HG03097 (cell line): ENCODE measurements at regions not wholly inside any gene's neighbourhood (a gene's known extent, or its start where the extent isn't known, plus 50 kb on each side); places are given as distances from the start of the nearest gene placed in this dataset.
"Not testable (repeated sequence)": the region's sequence is repeated elsewhere in the genome, so short reads cannot be mapped to it uniquely, and the experiment has no call there.

Source experiments
- ATAC-seq: cut with Tn5 transposase; IDR thresholded peaks from one replicate; pipeline ENCODE4 v1.9.1; 2021; ENCODE audit not compliant: unreplicated experiment, low FRiP score

- no peak for ATAC-seq
Measured at GRCh38 chr2:163132850-163133249, 294.3 kb upstream of the KCNH7 start.

GRCh38 chr2:163132207-163132606 lies 293.6 kb upstream of the KCNH7 start:
- not testable (repeated sequence) for ATAC-seq

- no peak for ATAC-seq
Measured at GRCh38 chr2:163123526-163123925, 285.0 kb upstream of the KCNH7 start.

- ATAC-seq: no peak
Measured at GRCh38 chr2:163122257-163122656, 283.7 kb upstream of the KCNH7 start.

- ATAC-seq: no peak
Measured at GRCh38 chr2:163121483-163121882, 282.9 kb upstream of the KCNH7 start.

GRCh38 chr2:163119966-163120365 lies 281.4 kb upstream of the KCNH7 start:
- ATAC-seq: no peak

GRCh38 chr2:163086940-163087339 lies 248.4 kb upstream of the KCNH7 start:
- no peak for ATAC-seq

- not testable (repeated sequence) for ATAC-seq
Measured at GRCh38 chr2:163085366-163086024, 246.9 kb upstream of the KCNH7 start.

GRCh38 chr2:163081754-163082153 lies 243.2 kb upstream of the KCNH7 start:
- no peak for ATAC-seq

- no peak for ATAC-seq
Measured at GRCh38 chr2:163077241-163077640, 238.7 kb upstream of the KCNH7 start.

GRCh38 chr2:163066085-163066484 lies 227.5 kb upstream of the KCNH7 start:
- ATAC-seq: no peak

GRCh38 chr2:163062524-163062923 lies 224.0 kb upstream of the KCNH7 start:
- ATAC-seq: no peak

GRCh38 chr2:163046615-163047014 lies 208.0 kb upstream of the KCNH7 start:
- ATAC-seq: no peak

GRCh38 chr2:163045830-163046229 lies 207.3 kb upstream of the KCNH7 start:
- no peak for ATAC-seq

- ATAC-seq: no peak
Measured at GRCh38 chr2:163044114-163044513, 205.5 kb upstream of the KCNH7 start.

- ATAC-seq: no peak
Measured at GRCh38 chr2:163043201-163043600, 204.6 kb upstream of the KCNH7 start.

GRCh38 chr2:163039266-163039665 lies 200.7 kb upstream of the KCNH7 start:
- ATAC-seq: no peak

- ATAC-seq: no peak
Measured at GRCh38 chr2:163028807-163029206, 190.2 kb upstream of the KCNH7 start.

GRCh38 chr2:163026136-163026775 lies 187.7 kb upstream of the KCNH7 start:
- not testable (repeated sequence) for ATAC-seq

- not testable (repeated sequence) for ATAC-seq
Measured at GRCh38 chr2:163016882-163017281, 178.3 kb upstream of the KCNH7 start.

- no peak for ATAC-seq
Measured at GRCh38 chr2:163011000-163011399, 172.4 kb upstream of the KCNH7 start.

- no peak for ATAC-seq
Measured at GRCh38 chr2:163008642-163009041, 170.1 kb upstream of the KCNH7 start.
